GM12878 (cell line): ENCODE measurements at regions not wholly inside any gene's neighbourhood (a gene's known extent, or its start where the extent isn't known, plus 50 kb on each side); places are given as distances from the start of the nearest gene placed in this dataset.

Source experiments
- CREB1 ChIP-seq: IDR thresholded peaks from 2 replicates; pipeline ENCODE4 v1.6.1; 2012; ENCODE audit warnings: low read depth, mild to moderate bottlenecking, inconsistent platforms
- POLR2AphosphoS5 ChIP-seq: IDR thresholded peaks from 2 replicates; pipeline ENCODE4 v1.6.1; 2011; ENCODE audit warnings: mild to moderate bottlenecking, low read length, inconsistent platforms
- SMAD5 ChIP-seq: IDR thresholded peaks from 2 replicates; pipeline ENCODE4 v1.6.1; 2016; ENCODE audit warnings: antibody characterized with exemption, low read depth

DNA sequence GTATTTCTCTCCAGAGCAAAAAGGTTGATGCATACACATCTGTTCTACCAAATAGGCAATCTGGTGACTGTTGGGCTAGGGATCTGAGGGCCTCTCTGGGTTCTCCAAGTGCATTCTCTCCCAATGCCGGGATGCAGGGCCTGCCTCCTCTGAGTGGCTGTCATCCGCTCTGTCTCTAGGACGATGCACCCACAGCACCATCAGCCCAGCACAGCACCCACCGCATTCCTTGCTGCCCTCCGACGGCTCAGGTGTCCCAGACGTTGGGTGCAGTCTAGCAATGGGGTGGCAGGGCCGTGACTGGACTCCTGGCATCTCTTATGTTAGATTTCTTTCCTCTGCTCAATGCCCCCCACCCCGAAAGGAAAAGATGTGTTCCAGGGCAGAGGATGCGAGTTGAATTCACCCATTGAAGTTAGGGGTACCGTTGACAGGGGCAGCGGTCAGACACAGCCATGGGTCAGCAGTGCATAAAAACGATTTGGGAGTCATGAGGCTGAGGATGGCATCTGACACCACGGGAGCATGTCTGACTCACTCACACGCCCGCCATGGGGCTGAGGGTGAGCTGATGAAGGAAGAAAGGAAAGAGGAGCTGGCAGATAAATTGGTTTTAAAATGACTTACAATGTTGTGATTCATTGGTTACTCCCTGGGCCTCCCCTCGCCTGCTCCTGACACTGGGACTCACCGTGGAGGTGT is 93.2 kb upstream of the C14orf180 start:
- TF ChIP-seq POLR2AphosphoS5 (no peak), SMAD5 (no peak), CREB1 (no peak)
